Hindlimb muscle (tissue), 1 donor: ENCODE measurements at regions not wholly inside any gene's neighbourhood (a gene's known extent, or its start where the extent isn't known, plus 50 kb on each side); places are given as distances from the start of the nearest gene placed in this dataset.
A peak's percentile ranks its signal among the peaks of the same experiment; 100 is the strongest.
"Not testable (repeated sequence)": the region's sequence is repeated elsewhere in the genome, so short reads cannot be mapped to it uniquely, and the experiment has no call there.

Experiments used
- DNase-seq: peaks from one replicate; pipeline ENCODE4 v3.0.0-alpha.2; 2013

DNA sequence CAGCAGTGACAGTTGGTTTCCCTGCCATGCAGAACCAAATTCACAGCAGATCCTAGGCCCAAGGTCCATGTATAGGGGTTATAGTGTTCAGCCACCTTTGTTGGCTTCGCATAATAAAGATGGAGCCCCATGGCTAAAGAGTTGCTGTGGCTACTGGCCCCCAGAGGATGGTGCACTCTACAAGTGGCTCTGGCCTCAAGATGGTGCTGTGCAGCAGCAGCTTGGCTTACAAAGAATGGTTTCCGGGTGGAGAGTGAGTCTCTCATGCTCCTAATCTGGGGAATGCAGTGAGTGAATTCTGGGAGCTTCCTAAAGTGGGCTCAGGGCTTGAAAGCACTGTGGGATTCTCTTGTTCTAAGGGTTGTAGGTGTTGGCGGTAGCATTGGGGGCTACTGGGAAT lies 1199.7 kb downstream of the CNTNAP5 start:
- no peak for DNase-seq

DNA sequence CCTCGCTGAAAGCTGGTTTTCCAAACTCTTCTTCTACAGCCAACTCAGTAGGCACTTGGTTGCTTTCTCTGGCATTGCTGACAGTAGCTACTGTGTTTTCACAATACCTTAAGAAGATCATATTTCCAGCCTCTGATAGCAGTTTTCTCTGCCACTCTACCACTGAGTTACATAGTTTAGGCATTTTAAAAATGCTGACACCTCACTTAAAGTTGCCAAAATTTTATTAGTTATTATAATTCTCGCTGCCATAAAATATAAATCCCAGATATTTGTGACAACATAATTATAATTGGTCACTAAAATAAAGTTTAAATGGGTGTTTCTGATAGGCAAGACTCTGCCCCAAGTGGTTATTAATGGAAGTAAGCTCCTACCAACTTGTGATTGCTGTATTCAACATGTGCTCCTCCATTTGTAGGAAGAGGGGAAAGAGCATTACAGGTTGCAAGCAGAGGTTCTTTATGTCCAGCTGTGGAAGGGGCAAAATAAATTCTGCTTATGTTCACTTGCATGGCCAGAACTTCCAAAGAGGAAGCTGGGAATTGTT lies 1202.8 kb downstream of the CNTNAP5 start:
- no peak for DNase-seq

DNA sequence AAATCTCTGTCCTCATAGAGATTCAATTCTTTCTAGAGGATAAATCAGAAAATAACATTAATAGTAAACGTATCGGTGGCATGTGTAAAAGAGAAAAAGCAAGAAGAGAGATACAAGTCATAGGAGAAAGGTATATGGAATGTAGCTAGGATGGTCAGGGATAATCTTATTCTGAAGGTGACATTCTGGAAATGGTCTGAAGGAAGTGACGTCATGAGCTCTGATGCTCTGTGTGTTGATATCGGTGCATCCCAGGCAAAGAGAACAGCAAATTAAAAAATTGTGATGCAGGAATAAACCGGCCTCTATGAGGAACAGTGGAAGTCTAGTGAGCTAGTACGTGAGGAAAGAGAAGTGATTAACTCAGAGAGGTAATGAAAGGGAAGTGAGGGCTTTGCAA lies 1215.8 kb downstream of the CNTNAP5 start:
- DNase-seq = no peak

DNA sequence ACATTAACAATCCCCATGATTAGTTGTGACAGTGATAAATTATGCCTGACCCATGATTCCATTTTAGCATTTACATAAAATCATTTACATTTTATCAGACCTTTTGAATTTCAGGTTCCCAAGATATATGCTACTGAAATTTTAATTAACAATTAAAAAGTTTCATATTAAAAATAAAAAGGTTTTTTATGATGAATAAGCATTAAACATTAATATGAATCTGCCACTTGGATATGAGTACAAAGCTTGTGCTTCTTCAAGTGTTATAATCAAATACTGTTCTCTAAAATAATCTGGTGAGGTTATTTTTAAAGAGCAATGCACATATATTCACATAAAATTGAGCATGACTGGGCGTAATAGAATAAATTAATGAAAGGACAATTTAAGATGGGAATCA lies 1218.0 kb downstream of the CNTNAP5 start:
- DNase-seq = no peak

DNA sequence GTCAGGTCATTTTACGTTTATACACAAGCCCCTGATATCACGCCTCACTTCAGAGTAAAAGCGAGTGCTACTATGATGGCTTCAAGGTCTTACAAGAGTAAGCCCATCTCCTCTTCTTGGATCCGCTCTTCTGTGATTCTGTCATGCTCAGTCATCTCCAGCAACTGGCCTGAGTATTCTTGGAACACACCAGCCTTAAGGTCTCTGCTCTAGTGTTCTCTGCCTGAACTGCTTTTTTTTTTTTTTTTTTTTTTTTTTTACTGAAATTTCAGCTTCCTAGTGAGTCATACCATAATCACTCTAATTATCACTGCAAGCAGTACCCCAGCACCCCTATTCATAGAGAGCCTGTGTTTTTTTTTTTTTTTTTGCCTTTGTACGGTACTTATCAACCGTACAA lies 1228.9 kb downstream of the CNTNAP5 start:
- DNase-seq = no peak

DNA sequence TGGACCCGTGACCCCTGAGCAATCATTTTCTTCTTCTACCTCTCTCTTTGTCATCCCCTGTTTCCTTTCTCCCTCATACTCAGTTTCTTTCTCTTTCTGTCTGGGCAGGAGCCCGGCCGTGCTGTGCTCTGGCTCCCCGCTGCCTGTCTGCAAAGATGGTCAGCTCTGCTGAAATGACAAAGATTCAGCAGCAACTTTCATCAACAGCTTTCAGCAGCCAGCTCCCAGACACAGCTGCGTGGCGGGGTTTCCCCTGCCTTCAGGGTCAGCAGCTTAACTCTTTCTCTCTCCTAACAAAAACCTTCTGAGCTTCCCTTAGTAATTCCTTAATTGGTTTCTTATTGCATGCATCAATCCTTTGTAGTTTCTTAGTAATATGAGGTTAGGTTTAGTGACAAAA lies 1234.4 kb downstream of the CNTNAP5 start:
- DNase-seq = peak; percentile 65

DNA sequence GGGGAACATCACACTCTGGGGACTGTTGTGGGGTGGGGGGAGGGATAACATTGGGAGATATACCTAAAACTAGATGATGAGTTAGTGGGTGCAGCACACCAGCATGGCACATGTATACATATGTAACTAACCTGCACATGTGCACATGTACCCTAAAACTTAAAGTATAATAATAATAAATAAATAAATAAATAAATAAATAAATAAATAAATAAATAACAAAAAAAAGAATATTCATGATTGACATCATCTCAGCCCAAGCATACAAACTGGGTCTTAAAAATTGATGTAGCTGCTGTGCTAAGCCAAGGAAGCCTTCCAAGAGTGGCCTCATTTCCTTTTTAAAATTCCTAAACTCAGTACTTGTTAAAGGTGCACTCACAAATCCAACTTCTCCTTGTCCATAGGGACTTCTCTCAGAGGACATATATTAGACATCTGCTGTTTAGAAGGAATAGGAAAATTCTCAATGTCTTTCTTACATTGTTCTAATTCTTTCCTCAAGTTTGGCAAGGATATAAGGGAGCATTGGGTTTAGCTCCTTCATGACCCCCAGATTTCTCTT lies 1235.4 kb downstream of the CNTNAP5 start:
- peak; percentile 69 for DNase-seq

DNA sequence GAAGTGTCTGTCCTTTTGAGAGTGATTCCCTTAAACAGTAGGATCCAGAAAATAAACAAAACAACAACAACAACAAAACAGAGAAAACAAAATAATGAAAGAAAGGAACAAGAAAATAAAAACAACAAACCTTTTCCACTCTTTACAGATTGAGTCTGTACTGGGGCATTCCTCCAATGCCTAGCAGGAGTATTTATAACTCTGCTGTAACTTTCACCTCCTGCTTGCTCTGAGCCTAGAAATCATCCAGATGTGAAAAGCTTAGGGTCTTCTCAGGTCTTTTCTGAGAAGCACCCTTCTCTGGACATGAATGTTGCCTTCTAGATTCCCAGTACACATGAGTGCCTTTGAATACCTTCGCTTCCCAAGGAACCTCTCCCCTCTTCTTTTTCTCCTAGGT lies 1239.4 kb downstream of the CNTNAP5 start:
- DNase-seq = no peak

DNA sequence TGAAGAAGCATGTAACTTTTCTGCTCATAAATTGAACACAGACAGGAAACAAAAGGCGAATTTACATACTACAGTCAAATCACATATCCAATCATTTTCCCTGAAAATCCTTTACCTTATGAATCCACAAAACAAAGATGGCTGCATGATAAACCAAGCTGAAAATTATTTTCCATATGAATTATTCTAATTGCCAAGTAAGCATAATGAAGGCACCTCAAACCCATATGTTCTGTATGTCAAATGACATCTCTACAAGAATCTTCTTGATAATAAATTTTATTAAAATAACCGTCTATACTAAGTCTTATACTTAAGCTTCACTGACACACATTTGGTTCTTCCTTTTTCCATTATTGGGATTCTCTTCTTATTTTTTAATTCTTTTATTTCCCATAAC lies 1242.6 kb downstream of the CNTNAP5 start:
- no peak for DNase-seq

DNA sequence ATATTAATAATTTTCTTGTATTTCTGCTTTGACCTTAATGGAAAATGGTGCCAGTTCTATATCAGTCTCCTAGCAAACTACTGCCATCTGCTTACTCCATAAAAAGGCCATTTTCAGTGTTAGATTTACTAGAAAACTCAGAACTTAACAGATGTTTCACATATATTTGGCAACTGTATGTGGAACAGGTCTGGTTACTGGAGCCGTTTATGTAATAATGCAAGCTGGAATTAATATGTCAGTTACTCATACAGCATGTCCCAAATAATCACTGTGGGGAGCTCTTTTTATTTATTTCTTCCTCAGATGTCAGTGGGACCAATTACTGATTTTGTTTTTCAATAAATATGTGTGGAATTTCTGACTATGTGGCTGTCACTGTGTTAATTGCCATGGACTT lies 1247.6 kb downstream of the CNTNAP5 start:
- DNase-seq = peak; percentile 47

DNA sequence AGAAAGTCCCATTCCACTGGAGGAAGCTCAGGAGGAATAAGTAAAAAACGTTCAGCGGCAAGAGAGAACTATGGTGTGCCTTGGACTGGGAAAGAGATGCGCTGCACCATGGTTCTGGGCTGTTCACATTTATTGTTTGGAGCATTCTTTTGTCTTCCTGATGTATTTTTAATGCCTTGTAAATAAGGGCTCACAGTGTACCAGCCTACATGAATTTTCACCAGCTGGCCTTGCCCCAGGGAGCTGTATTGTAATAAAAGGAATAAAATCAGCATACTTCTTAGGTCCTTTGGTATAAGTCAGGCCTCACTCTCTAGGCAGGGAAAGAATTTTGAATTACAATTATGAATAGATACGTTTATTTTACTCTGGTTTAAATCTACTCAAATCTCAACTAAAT lies 1249.6 kb downstream of the CNTNAP5 start:
- no peak for DNase-seq

DNA sequence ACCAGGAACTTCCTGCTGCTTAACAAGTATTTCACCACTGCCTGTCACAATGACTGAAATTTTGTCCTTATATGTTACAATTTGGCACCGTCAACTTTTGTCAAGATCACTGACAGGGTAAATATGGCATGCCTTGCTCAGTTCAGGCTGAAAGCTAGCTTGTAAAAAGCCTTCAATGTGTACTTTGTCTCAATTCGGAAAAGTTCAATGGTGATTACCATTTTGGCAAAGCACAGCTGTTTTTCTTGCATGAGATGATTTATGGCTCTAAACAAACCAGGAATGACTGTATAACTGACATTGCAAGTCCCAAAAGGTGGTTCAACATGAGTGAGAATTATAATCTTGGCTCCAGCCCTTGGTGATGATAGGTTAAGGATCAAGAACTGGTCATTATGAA lies 1255.2 kb downstream of the CNTNAP5 start:
- no peak for DNase-seq

DNA sequence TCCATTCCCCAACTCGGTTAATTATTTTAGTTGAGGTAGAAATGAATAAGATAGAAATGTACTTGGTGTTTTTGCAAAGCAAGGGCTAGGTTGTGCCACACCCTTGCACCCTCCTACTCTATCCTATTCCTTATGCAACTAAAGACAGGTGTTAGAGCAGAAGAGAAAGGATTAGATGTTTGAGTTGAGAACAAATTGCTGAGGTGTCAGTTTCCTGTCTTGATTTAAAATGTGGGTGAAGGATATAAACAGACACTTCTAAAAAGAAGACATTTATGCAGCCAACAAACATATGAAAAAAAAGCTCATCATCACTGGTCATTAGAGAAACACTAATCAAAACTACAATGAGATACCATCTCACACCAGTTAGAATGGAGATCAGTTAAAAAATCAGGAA lies 1256.2 kb downstream of the CNTNAP5 start:
- DNase-seq = no peak

DNA sequence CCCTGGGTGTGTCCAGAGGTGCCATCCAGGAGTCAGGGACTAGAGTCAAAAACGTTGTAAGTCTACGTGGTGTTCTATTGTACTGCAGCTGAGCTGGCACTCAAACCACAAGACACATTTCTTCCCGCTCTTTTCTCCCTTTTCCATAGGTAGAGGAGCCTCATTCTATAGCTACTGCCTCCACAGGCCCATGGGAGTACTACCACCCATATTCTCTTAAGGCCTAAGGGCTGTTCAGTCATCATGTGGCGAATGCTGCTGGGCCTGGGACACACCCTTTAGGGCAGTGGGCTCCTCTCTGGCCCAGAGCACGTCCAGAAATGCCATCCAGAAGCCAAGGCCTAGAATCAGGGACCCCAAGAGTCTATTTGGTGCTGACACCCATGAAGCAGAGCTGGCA lies 1271.7 kb downstream of the CNTNAP5 start:
- no peak for DNase-seq

DNA sequence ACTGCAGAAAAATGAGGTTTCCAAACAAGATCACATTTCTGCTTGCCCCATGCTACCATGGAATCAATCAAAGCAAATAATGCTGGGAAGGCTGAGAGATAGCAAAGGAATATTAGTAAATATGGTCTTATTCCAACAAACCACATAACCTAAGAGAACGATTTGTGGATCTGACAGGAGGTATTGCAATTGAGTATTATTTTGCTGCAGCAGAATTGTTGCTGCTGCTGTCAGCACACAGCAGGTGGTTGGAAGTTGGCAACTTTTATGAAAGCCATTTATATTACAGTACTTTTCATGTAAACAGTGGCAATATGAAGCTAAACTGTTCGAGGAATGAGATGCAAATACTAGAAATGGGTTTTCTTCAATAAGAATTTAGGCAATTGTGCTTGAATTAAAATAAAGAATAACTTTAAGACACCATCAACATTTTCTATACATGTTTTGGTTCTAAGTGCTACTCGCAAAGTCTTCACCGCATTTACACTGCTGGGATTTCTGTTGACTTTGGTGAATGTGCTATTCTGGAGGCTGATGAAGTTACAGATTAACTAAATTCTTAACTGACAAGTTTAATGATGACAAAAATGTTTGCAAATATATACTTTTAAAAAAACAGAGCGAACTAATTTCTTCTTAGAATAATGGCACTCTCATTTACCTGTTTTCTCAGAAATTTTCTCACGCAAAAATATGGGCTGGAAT lies 1285.7 kb downstream of the CNTNAP5 start:
- no peak for DNase-seq

DNA sequence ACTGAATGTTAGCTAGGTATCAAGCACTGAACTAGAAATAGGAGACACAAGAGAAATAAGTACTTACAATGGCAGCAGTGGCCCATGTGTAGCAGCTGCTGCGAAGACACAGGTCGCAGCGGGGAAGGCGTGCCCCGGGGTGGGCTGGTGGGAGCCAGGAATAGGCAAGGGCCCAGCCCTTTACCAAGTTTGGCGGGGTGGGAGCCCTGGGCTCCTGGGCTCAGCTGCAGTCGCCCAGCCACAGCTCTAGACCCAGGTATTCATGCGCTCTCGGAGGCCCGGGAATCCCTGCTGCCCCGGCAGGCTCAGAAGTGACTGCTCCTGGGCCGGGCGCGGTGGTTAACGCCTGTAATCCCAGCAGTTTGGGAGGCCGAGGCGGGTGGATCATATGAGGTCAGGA lies 1287.3 kb downstream of the CNTNAP5 start:
- DNase-seq = no peak

DNA sequence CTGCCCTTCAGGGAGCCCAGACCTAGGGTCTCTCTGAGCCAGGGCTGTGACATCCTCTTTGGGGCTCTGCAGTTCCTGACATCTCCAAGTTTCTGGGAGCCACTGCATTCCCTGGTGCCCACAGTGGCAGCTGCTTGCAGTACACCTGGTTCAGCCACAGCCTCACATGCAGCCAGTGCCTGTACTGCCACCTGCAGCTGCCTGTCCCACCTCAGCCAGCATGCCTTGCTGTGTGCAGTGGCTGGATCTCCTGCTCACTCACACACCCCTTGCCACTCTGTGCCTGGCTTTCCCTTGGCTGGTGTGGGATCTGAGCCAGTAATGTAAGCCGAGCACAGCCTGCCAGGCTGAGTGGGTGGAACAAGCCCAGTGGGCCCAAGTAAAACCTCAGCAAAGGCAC lies 1288.7 kb downstream of the CNTNAP5 start:
- no peak for DNase-seq

DNA sequence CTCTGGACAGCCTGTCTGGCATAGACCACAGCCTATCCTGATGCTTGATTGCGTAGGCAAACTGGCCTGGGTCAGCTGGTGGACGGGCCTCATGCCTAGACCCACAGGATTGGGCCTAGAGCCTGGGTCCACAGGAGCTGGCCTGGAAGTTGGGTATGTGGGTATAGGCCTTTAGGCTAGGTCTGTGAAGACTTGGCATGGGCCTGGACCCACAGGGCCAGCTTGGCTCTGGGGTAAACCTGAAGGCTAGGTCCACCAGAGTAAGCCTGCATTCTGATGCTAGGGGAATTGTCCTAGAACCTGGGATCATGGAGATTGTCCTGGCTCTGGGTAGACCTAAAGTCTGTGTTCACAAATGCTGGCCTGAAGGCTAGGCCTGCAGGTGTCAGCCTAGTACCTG lies 1293.7 kb downstream of the CNTNAP5 start:
- no peak for DNase-seq

DNA sequence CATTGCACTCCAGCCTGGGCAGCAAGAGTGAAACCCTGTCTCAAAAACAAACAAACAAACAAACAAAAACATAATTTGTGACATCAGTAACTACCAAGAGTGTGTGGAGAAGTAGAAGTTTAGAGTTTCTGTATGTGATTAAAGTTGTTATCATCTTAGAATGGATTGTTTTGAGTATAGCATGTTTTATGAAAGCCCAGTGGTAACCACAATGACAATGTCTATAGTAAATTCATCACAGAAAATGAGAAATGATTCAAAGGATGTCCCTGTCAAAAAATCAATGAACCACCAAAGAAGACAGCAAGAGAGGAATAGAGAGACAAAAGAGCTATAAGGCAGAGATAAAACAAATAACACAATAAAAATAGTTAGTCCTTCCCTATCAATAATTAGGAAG lies 1299.2 kb downstream of the CNTNAP5 start:
- DNase-seq = no peak

DNA sequence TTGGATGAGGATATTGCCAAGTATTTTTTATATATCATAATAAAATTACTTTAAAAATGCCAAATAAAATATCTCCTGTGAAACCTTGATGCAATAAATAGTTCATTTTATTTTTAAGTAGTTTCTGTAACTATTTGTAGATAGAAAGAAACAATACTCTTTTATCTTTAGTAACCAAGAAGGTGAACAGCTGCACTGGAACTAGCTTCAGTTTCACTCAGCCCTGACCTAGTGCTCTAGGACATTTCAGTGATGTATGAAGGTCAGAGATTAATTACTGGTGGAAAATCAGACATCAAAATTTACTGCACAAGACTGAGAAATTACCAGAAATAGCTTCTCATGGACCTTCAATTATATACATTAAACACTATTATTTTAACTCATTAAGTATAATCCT lies 1305.0 kb downstream of the CNTNAP5 start:
- no peak for DNase-seq

DNA sequence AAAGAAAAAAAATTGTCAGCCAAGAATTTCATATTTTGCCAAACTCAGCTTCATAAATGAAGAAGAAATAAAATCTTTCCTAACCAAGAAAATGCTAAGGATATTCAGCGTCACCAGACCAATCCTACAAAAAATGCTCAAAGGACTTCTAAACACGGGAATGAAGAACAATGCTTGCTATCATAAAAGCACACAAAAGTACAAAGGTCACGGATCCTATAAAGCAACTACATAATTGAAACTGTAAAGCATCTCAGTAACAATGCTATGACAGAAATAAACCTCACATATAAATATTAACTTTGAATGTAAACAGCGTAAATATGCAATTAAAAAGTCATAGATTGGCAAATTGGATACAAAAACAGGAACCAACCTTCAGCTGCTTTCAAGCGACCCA lies 1314.6 kb upstream of the GYPC start:
- no peak for DNase-seq

DNA sequence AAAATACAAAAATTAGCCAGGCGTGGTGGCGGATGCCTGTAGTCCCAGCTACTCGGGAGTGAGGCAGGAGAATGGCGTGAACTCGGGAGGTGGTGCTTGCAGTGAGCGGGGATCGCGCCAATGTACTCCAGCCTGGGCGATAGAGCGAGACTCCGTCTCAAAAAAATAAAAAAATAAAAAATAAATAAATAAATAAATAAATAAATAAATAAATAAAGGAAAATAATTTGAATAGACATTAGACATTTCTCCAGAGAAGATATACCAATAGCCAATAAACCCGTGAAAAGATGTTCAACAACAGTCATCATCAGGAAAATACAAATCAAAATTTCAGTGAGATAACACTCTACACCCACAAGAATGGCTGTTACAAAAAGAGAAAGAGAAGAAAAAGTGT lies 1302.4 kb upstream of the GYPC start:
- not testable (repeated sequence) for DNase-seq

DNA sequence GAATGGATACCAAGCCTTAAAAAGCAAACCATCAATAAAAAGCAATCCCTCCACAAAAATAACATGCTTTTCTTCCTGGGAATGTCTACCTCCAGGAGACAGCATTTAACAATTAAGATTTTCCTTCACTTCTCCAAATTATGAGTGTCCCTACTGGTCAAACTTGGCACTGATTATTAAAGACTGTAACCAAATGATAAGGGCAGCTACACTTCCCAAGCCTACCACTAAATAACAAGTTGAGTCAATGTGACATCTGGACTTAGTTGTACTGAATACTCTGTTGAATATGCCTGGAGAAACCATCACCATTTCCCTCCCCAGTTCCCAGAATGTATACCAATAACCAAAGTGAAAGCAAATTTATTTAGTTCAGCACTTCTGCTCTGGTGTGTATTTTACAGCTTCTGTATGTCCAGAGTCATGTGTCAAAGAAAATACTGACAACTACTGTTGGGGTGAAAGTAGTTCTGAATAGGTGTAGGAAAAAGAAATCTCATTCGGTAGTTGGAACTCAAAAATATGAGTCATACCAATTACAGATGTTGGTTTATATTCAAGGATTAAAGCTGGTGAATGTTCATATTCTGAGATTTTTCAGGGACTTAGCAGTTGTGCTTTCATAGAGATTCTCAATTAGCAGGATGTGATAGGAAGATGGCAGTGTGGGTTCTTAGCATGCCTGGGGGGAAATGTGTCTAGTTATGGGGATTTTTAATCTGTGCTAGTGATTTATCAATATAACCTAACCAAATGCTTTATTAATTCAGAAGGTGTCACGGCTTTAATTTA lies 1291.6 kb upstream of the GYPC start:
- no peak for DNase-seq

DNA sequence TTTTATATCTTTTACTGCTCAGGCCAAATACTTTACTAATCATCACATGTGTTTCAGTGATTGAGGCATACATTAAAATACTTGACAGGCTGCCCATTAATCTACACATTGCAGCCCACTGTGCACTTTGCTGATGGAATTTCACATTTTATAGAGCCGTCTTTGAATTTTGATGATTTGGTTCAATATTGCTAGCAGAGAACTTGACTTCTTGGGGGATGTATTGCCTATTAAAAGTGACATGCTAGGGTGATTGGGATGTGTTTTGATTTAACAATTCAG lies 1291.0 kb upstream of the GYPC start:
- DNase-seq = no peak
